Peyer's patch (tissue), 4 donors: ENCODE measurements at regions not wholly inside any gene's neighbourhood (a gene's known extent, or its start where the extent isn't known, plus 50 kb on each side); places are given as distances from the start of the nearest gene placed in this dataset.

ENCODE experiments used
- DNase-seq, 3 donors: peaks; one replicate each; pipeline ENCODE4 v3.0.0-alpha.2; 2017 to 2019
- H3K27ac ChIP-seq, 4 donors: fragments of 200-600 bp; sonication (generic); one replicate each; pipeline ENCODE4 v1.5.1; 2016 to 2019
- H3K27me3 ChIP-seq, 2 donors: fragments of 200-600 bp; sonication (generic); one replicate each; pipeline ENCODE4 v1.5.1; 2019
- H3K36me3 ChIP-seq, 3 donors: fragments of 200-600 bp; sonication (generic); one replicate each; pipeline ENCODE4 v1.5.1; 2016 to 2019
- H3K4me1 ChIP-seq, 4 donors: fragments of 200-600 bp; sonication (generic); one replicate each; pipeline ENCODE4 v1.5.1; 2016 to 2019
- H3K4me3 ChIP-seq, 4 donors: fragments of 200-600 bp; sonication (generic); 1 replicate in 3 of 4; 2 replicates in 1 of 4; pipeline ENCODE4 v1.5.1; 2016 to 2019; ENCODE audit warnings: mild to moderate bottlenecking in 1 of 4
- H3K9me3 ChIP-seq, 4 donors: fragments of 200-600 bp; sonication (generic); one replicate each; pipeline ENCODE4 v1.5.1; 2016 to 2019; ENCODE audit warnings: mild to moderate bottlenecking in 1 of 4
- POLR2A ChIP-seq, 2 donors: fragments of 450-650 bp; IDR thresholded peaks; one replicate each; pipeline ENCODE4 v1.5.1; 2017; ENCODE audit warnings: antibody characterized with exemption in 2 of 2, mild to moderate bottlenecking in 2 of 2, moderate library complexity in 2 of 2
- TF ChIP-seq, protein P1 (sequence below), 6 experiments: fragments of 450-650 bp in 4 of 6; fragments of 200-600 bp in 2 of 6; sonication (generic) in 1 of 6; IDR thresholded peaks; one replicate each; pipeline ENCODE4 v1.5.1; 2017 to 2019; ENCODE audit warnings: antibody characterized with exemption in 6 of 6, mild to moderate bottlenecking in 3 of 6, moderate library complexity in 1 of 6

DNA sequence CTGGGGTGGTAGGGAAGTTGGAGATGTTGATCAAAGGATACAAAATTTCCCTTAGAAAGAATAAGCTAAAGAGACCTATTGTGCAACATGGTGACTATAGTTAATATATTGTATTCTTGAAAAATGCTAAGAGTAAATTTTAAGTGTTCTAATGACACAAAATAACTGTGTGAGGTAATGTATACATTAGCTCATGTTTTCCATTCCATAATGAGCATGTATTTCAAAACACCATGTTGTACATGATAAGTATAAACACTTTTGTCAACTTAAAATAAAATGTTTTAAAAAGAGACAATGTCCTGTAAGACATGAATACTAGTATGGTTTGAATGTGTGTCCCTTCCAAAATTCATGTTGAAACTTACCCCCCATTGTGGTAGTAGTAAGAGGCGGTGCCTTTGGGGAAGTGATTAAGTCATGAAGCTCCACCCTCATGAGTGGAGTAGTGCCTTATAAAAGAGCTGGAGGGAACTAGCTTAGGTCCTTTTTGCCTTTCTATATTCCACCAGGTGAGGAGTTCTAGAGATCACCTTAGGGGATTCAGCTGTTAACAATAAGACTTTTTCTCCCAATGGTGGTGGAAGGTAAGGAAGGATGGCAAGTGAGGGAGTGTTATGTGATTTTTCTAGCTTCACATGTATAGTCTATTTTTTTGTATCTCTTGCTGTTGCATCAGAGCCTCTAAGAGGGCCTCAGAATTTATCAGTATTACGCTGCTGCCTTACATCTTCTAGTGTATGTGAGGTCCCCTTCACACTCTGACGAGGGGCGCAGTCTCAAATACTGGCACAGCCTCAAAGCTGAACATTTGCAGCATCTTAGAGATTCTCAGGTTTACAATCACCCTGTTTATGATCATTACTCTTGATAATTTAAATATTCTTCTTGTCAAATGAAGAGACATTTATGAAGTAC lies 94.9 kb upstream of the NREP start:
- no peak for TF ChIP-seq POLR2A (IDR thresholded peaks at IDR 0.05)
- TF ChIP-seq, protein P1, sequence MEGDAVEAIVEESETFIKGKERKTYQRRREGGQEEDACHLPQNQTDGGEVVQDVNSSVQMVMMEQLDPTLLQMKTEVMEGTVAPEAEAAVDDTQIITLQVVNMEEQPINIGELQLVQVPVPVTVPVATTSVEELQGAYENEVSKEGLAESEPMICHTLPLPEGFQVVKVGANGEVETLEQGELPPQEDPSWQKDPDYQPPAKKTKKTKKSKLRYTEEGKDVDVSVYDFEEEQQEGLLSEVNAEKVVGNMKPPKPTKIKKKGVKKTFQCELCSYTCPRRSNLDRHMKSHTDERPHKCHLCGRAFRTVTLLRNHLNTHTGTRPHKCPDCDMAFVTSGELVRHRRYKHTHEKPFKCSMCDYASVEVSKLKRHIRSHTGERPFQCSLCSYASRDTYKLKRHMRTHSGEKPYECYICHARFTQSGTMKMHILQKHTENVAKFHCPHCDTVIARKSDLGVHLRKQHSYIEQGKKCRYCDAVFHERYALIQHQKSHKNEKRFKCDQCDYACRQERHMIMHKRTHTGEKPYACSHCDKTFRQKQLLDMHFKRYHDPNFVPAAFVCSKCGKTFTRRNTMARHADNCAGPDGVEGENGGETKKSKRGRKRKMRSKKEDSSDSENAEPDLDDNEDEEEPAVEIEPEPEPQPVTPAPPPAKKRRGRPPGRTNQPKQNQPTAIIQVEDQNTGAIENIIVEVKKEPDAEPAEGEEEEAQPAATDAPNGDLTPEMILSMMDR (IDR thresholded peaks at IDR 0.05) = no peak
- Histone ChIP-seq H3K4me3 (no peak overlapping the region), H3K27ac (no peak overlapping the region), H3K9me3 (no peaks in the 10 kb centered on the region), H3K4me1 (no peaks in the 10 kb centered on the region), H3K27me3 (no peaks in the 10 kb centered on the region), H3K36me3 (no peaks in the 10 kb centered on the region)
- no peak for DNase-seq

DNA sequence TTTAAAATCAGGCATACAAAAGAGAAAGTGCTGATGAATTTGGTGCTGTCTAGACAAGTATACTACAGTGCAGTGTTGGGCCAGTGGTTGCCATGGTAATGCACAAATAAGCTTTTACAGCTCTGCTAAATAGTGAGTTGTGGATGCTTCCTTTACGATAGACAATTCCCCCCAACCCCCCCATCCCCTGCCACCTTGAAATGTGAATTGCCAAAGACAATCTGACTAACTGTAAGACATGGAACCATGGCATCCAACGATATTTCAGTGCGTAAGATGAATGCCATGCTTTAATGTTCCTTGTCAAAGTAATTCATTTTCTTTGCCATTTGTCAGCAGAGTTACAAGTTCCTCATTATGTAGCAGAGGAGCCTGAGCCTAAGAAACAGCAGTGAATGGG lies 91.5 kb upstream of the NREP start:
- no peaks in the 10 kb centered on the region for H3K27me3 ChIP-seq
- no peaks in the 10 kb centered on the region for H3K4me1 ChIP-seq
- no peaks in the 10 kb centered on the region for H3K36me3 ChIP-seq
- no peak overlapping the region for H3K4me3 ChIP-seq
- no peak for TF ChIP-seq POLR2A (IDR thresholded peaks at IDR 0.05)
- TF ChIP-seq, protein P1 (IDR thresholded peaks at IDR 0.05) = no peak
- no peak for DNase-seq
- H3K27ac ChIP-seq = no peak overlapping the region
- no peaks in the 10 kb centered on the region for H3K9me3 ChIP-seq

DNA sequence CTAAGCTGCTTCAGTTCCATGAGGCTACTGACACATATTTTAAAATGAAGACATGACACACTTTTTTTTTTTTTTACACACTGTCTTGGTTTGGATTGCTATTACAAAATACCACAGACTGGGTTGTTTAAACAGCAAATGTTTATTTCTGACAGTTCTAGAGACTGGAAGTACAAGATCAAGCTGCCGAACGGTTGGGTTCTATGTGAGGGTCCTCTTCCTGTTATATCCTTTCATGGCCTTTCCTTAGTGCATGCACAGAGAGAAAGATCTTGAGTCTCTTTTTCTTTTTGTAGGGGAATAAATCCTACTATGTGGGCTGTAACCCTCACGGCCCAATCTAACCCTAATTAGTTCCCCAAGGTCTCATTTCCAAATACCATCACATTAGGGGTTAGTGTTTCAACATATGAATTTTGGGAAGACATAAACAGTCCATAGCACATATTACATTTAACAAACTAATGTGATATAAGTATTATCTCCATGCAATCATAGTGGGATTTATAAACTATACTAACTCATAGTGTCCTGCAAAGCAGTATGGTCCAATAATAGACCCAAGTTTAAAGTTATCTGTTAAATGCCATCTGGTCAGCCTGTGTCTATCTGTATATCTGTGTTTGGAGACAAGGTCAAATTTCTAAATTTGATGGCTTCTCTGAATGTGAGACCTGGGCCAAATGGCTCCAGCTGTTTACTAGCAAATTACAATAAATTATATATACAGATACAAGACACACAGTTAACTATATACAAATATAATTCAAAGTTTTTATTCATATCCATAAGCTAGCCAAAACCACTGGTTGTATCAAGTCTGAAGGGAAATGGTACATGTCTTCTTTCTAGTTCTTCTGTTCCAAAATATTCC lies 90.3 kb upstream of the NREP start:
- no peak for DNase-seq

DNA sequence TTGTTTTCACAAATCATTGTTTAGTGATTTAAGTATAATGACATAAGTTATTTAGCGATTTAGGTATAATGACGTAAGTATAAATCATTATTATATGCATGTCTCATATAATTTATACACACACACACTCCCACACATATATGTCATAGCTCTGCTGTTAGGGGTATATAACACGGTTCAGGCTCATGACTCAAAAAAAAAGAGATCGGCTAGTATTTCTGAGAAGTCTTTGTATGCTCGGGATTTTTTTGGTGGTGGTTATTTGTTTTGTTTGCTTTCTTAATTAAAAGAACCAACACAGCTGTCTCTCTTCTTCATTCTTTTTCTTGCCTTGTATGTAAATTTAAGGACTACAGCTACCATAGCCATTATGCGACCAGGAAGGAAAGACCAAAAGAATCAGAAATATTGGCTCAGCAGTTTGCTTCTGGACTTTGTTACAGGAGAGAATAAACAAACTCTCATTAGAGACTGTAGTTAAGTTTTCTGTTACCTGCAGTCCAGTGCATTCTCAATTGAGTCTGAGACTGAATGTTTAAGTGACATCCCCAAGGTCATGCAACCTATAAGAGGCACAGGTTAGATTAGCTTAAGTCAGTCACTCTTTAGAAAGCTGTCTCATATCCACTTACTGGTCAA lies 83.2 kb upstream of the NREP start:
- TF ChIP-seq, protein P1 (IDR thresholded peaks at IDR 0.05) = no peak
- TF ChIP-seq POLR2A (IDR thresholded peaks at IDR 0.05) = no peak
- H3K4me1 ChIP-seq = no peaks in the 10 kb centered on the region
- DNase-seq = no peak

More for the DNA sequence above, 90.3 kb upstream of the NREP start:
- TF ChIP-seq, protein P1 (IDR thresholded peaks at IDR 0.05) = no peak
- no peak for TF ChIP-seq POLR2A (IDR thresholded peaks at IDR 0.05)
- no peak overlapping the region for H3K4me3 ChIP-seq
- H3K27me3 ChIP-seq = no peaks in the 10 kb centered on the region
- no peaks in the 10 kb centered on the region for H3K36me3 ChIP-seq
- H3K27ac ChIP-seq = no peak overlapping the region
- no peaks in the 10 kb centered on the region for H3K9me3 ChIP-seq
- H3K4me1 ChIP-seq = no peaks in the 10 kb centered on the region

DNA sequence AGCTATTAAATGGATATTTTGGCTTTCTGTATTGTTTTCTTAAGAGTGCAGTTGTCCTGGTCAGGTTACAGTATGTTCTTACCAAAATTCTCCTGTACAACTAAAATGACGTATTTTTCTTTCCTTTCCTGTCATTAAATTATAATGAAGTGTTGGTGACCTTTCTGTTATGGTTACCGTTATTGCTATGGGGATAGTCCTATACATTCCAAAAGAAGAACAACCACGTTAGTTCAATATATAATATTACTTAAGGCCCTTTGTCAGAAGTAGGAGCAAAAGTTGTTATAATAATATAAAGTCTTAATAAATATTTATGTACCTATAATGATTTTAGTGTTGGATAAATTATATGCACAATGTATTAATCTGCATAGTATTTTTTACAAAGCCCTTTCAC lies 82.4 kb upstream of the NREP start:
- Histone ChIP-seq H3K9me3 (no peaks in the 10 kb centered on the region), H3K36me3 (no peaks in the 10 kb centered on the region), H3K27me3 (no peaks in the 10 kb centered on the region), H3K4me1 (no peaks in the 10 kb centered on the region), H3K4me3 (no peak overlapping the region), H3K27ac (no peak overlapping the region)
- TF ChIP-seq POLR2A (IDR thresholded peaks at IDR 0.05) = no peak
- TF ChIP-seq, protein P1 (IDR thresholded peaks at IDR 0.05) = no peak
- no peak for DNase-seq

More for the DNA sequence above, 83.2 kb upstream of the NREP start:
- no peak overlapping the region for H3K4me3 ChIP-seq
- no peaks in the 10 kb centered on the region for H3K9me3 ChIP-seq
- H3K27ac ChIP-seq = no peak overlapping the region
- H3K27me3 ChIP-seq = no peaks in the 10 kb centered on the region
- no peaks in the 10 kb centered on the region for H3K36me3 ChIP-seq
